B cell (primary cell): ENCODE measurements at regions not wholly inside any gene's neighbourhood (a gene's known extent, or its start where the extent isn't known, plus 50 kb on each side); places are given as distances from the start of the nearest gene placed in this dataset.

Source experiments
- ATAC-seq: fragments of 200-7000 bp; cut with Tn5 transposase; one replicate; pipeline ENCODE4 v1.10.0; 2021; ENCODE audit warnings: low read depth, mild to moderate bottlenecking, moderate number of reproducible peaks, moderate library complexity
- CTCF ChIA-PET: fragments of 350-600 bp; sonication (Branson Sonifier 250); formaldehyde crosslinking; loops from one replicate; lab custom pipeline; 2021; ENCODE audit warnings: antibody characterized with exemption, inconsistent platforms; lab: Charles Lee
- POLR2A ChIA-PET: fragments of 350-600 bp; sonication (Branson Sonifier 250); formaldehyde crosslinking; loops from one replicate; lab custom pipeline; 2021; ENCODE audit warnings: antibody characterized with exemption; lab: Charles Lee
- DNase-seq: peaks from one replicate; pipeline ENCODE4 v3.0.0; 2013
- H2AFZ ChIP-seq: 2 replicates; pipeline ENCODE4 v1.6.1; 2012; ENCODE audit warnings: mild to moderate bottlenecking, low read depth, low read length; ENCODE audit not compliant: insufficient read depth, poor library complexity, severe bottlenecking
- H3K27ac ChIP-seq, 2 donors: 1 replicate in 1 of 2; 2 replicates in 1 of 2; pipeline ENCODE4 v1.5.1; 2012 to 2013; ENCODE audit warnings: low read length in 2 of 2, mild to moderate bottlenecking in 2 of 2, moderate library complexity in 1 of 2
- H3K27me3 ChIP-seq, 4 experiments: fragments of 200-600 bp in 1 of 4; sonication (generic) in 1 of 4; replicated peaks in 1 of 4; 1 replicate in 2 of 4; 2 replicates in 2 of 4; pipeline versions ENCODE4 v1.6.1 to v1.7.0; 2013 to 2016; ENCODE audit warnings: low read length in 3 of 4, mild to moderate bottlenecking in 2 of 4, mixed read lengths in 1 of 4, moderate library complexity in 1 of 4; ENCODE audit not compliant: insufficient read depth in 4 of 4, control insufficient read depth in 3 of 4; ENCODE audit errors: control extremely low read depth in 1 of 4
- H3K36me3 ChIP-seq, 2 experiments: replicated peaks in 1 of 2; 1 replicate in 1 of 2; 2 replicates in 1 of 2; pipeline versions ENCODE4 v1.6.1 to v1.7.1; 2013; ENCODE audit warnings: low read length in 1 of 2; ENCODE audit not compliant: insufficient read depth in 2 of 2, control insufficient read depth in 1 of 2; ENCODE audit errors: control extremely low read depth in 1 of 2, extremely low read depth in 1 of 2
- H3K4me1 ChIP-seq, 2 donors: fragments of 200-600 bp in 1 of 2; sonication (generic) in 1 of 2; 1 replicate in 1 of 2; 2 replicates in 1 of 2; pipeline versions ENCODE4 v1.5.1 to v1.6.1; 2013 to 2017; ENCODE audit warnings: low read length in 2 of 2; ENCODE audit not compliant: control insufficient read depth in 2 of 2, insufficient read depth in 2 of 2
- H3K4me2 ChIP-seq: replicated peaks from 2 replicates; pipeline ENCODE3; 2012; ENCODE audit warnings: mild to moderate bottlenecking, low read depth, low read length; ENCODE audit not compliant: poor library complexity, severe bottlenecking
- H3K4me3 ChIP-seq, 5 experiments: fragments of 200-600 bp in 1 of 5; sonication (generic) in 1 of 5; 1 replicate in 3 of 5; 2 replicates in 2 of 5; pipeline versions ENCODE4 v1.5.1 to v1.7.0; 2011 to 2016; ENCODE audit warnings: low read length in 4 of 5, mild to moderate bottlenecking in 4 of 5, low read depth in 2 of 5, control low read depth in 1 of 5, moderate library complexity in 1 of 5; ENCODE audit not compliant: insufficient read depth in 1 of 5; ENCODE audit errors: control extremely low read depth in 1 of 5, extremely low read depth in 1 of 5
- H3K79me2 ChIP-seq: fragments of 200-600 bp; sonication (generic); one replicate; pipeline ENCODE4 v1.6.0; 2016; ENCODE audit warnings: low read length; ENCODE audit not compliant: control insufficient read depth, insufficient read depth
- H3K9ac ChIP-seq: fragments of 200-600 bp; sonication (generic); 2 replicates; pipeline ENCODE4 v1.6.1; 2017; ENCODE audit warnings: mild to moderate bottlenecking, low read length, moderate library complexity
- H3K9me3 ChIP-seq, 3 donors: one replicate each; pipeline versions ENCODE4 v1.6.1 to v1.7.1; 2013; ENCODE audit warnings: low read length in 2 of 3; ENCODE audit not compliant: control insufficient read depth in 2 of 3, insufficient read depth in 1 of 3; ENCODE audit errors: control extremely low read depth in 1 of 3
- H4K20me1 ChIP-seq: 2 replicates; pipeline ENCODE4 v1.6.0; 2012; ENCODE audit warnings: mild to moderate bottlenecking, low read length; ENCODE audit not compliant: insufficient read depth, control insufficient read depth, poor library complexity, severe bottlenecking
- H3K27ac Mint-ChIP-seq: one replicate; pipeline ENCODE4 v1.8.0; 2021; ENCODE audit warnings: mixed read lengths
- H3K27me3 Mint-ChIP-seq: one replicate; pipeline ENCODE4 v1.8.0; 2021; ENCODE audit warnings: mixed read lengths
- H3K4me1 Mint-ChIP-seq: one replicate; pipeline ENCODE4 v1.8.0; 2021; ENCODE audit warnings: mixed read lengths
- H3K4me3 Mint-ChIP-seq: one replicate; pipeline ENCODE4 v1.8.0; 2021; ENCODE audit warnings: mixed read lengths
- H3K9me3 Mint-ChIP-seq: one replicate; pipeline ENCODE4 v1.8.0; 2022; ENCODE audit warnings: mixed read lengths; ENCODE audit not compliant: insufficient read depth
- CTCF ChIP-seq: fragments of 200-600 bp; IDR thresholded peaks from one replicate; pipeline ENCODE4 v1.8.0; 2022; ENCODE audit warnings: antibody characterized with exemption, mild to moderate bottlenecking
- EZH2 ChIP-seq: IDR thresholded peaks from 2 replicates; pipeline ENCODE4 v1.6.1; 2012; ENCODE audit warnings: borderline replicate concordance, low read depth, mild to moderate bottlenecking, moderate library complexity, low read length; ENCODE audit not compliant: insufficient read depth, poor library complexity, severe bottlenecking
- WGBS: methylation state at CpG from one replicate; pipeline ENCODE4 v1.1.5; 2013; ENCODE audit warnings: missing lambda C conversion rate; ENCODE audit not compliant: insufficient coverage; 5-methylcytosine and 5-hydroxymethylcytosine counted together
- intact Hi-C: fragments of 100-400 bp; cut with micrococcal nuclease; formaldehyde crosslinking; loops from one replicate; pipeline ENCODE4 v1.10.0; 2022

- Histone ChIP-seq H4K20me1 (no peaks in the 10 kb centered on the region), H3K27ac (no peak overlapping the region), H3K4me2 (no peak overlapping the region), H3K4me3 (no peak overlapping the region), H3K9me3 (no peaks in the 10 kb centered on the region), H3K4me1 (no peaks in the 10 kb centered on the region), H3K79me2 (no peaks in the 10 kb centered on the region), H2AFZ (no peak overlapping the region), H3K27me3 (peaks cover 0 to 16% (median 1%) of the 10 kb centered on the region in 4 experiments), H3K9ac (no peak overlapping the region), H3K36me3 (no peaks in the 10 kb centered on the region)
- POLR2A ChIA-PET, result no interaction called here
- H3K27ac Mint-ChIP-seq, result no peak overlapping the region
- no peak for ATAC-seq
- no peak for DNase-seq
- intact Hi-C loops, result no loop called here
- peaks cover 69% of the 10 kb centered on the region for H3K27me3 Mint-ChIP-seq
- no peaks in the 10 kb centered on the region for H3K9me3 Mint-ChIP-seq
- TF ChIP-seq EZH2 (no peak), CTCF (no peak)
- CTCF ChIA-PET, result no interaction called here
- WGBS, result 85% methylated on average over 4 of the region's 4 CpGs
- no peaks in the 10 kb centered on the region for H3K4me1 Mint-ChIP-seq
- no peak overlapping the region for H3K4me3 Mint-ChIP-seq
Observed at GRCh38 chr1:114208106-114208505, 54.4 kb upstream of the SYT6 start.

GRCh38 chr1:114207635-114208034 is 54.0 kb upstream of the SYT6 start:
- no peak overlapping the region for H3K27ac Mint-ChIP-seq
- H3K36me3 ChIP-seq, result no peaks in the 10 kb centered on the region
- H3K4me3 ChIP-seq, result no peak overlapping the region
- peaks cover 0 to 16% (median 1%) of the 10 kb centered on the region in 4 experiments for H3K27me3 ChIP-seq
- no peak for ATAC-seq
- peaks cover 67% of the 10 kb centered on the region for H3K27me3 Mint-ChIP-seq
- no peak for DNase-seq
- no peaks in the 10 kb centered on the region for H3K79me2 ChIP-seq
- H3K4me2 ChIP-seq, result no peak overlapping the region
- intact Hi-C loops, result no loop called here
- 13% methylated on average over 11 of the region's 11 CpGs for WGBS
- no peaks in the 10 kb centered on the region for H3K9me3 Mint-ChIP-seq
- H3K4me1 Mint-ChIP-seq, result no peaks in the 10 kb centered on the region
- H2AFZ ChIP-seq, result no peak overlapping the region
- no peak overlapping the region for H3K27ac ChIP-seq
- no peaks in the 10 kb centered on the region for H3K4me1 ChIP-seq
- H4K20me1 ChIP-seq, result no peaks in the 10 kb centered on the region
- H3K4me3 Mint-ChIP-seq, result no peak overlapping the region
- H3K9ac ChIP-seq, result no peak overlapping the region
- TF ChIP-seq EZH2 (no peak), CTCF (no peak)
- ChIA-PET CTCF (no interaction called here), POLR2A (no interaction called here)
- no peaks in the 10 kb centered on the region for H3K9me3 ChIP-seq
